Amniotic epithelial cell (primary cell): ENCODE measurements at regions not wholly inside any gene's neighbourhood (a gene's known extent, or its start where the extent isn't known, plus 50 kb on each side); places are given as distances from the start of the nearest gene placed in this dataset.
A peak's percentile ranks its signal among the peaks of the same experiment; 100 is the strongest.
"Not testable (repeated sequence)": the region's sequence is repeated elsewhere in the genome, so short reads cannot be mapped to it uniquely, and the experiment has no call there.

Experiments
- DNase-seq: peaks from one replicate; pipeline ENCODE4 v3.0.0-alpha.2; 2010; ENCODE audit warnings: low read depth

DNA sequence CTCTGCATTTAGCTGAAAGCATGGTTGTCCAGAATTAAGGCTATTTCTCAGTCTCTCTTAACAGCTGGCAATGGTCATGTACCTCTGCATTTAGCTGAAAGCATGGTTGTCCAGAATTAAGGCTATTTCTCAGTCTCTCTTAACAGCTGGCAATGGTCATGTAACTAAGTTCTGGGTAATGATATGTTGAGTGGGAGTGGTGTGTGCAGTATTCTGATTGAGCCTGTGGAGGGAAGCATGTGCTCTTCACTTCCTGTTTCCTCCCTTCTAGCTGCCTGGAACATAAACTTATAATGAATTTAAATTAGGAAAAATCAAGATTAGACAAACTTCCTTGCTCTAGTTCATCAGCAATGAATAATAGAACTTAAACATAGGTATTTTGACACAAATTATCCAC lies 168.5 kb downstream of the MBL2 start:
- DNase-seq = not testable (repeated sequence)

DNA sequence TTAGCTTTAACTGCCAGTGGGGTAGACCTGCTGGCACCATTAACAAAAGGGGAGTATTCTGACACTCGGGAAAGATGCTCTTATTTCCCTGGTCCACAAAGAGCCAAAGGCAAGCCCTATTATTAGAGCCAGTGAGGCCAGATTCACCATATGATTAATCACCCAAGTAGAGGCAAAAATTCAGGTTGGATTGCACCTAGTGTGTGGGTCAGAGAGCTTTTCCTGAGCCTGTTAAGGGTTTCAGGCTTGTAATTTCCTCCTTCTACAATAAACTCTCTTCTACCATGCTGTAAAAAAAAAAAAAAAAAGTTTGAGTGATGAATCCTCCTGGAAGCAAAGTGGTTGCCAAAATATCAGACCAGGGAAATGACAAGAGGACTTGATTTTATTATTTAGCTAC lies 163.5 kb downstream of the MBL2 start:
- no peak for DNase-seq

DNA sequence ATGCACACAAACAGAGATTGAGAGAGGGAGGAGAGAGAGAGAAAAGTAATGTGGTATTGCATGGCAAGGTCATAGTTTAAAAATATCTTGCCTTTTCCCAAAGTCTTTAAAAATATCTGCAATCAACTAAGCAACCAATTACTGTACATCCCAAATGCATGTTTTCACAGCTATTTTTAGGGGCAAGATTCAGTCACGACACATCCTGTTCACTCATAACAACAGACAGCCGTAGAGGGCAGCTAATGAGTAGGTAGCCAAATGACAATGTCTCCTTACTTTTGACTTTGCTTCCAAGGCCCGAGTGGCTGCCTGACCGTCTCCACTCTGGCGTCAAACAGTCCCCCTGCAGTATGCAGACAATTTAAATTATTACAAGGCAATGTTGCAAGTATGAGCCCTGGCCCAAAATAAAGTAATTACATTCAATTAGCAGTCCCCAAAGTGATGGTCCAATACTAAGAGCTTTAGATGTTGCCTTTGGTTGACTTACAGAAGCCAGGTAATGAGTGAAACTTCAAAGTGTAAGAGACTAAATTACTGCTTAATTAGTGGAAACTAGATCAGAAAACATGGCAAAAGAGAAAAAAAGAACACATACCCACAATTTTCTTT lies 162.9 kb downstream of the MBL2 start:
- DNase-seq = no peak

DNA sequence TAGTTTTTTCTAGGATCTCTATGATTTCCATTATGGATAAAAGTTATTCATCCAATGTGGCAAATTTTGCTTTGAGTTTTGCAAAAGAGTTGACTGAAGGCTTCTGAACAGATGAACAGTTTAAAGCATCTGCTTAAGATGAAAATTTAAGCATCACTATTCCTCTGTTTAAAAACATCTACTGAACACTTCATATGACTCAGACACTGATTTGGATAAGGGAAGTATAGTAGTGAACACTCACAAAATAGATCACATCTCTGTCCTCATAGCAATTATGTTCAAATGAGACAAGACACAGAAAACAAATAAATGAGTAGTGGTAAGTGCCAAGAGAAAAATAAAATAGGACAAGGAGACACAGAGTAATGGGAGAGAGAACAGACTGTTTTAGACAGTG lies 157.3 kb downstream of the MBL2 start:
- DNase-seq = no peak

DNA sequence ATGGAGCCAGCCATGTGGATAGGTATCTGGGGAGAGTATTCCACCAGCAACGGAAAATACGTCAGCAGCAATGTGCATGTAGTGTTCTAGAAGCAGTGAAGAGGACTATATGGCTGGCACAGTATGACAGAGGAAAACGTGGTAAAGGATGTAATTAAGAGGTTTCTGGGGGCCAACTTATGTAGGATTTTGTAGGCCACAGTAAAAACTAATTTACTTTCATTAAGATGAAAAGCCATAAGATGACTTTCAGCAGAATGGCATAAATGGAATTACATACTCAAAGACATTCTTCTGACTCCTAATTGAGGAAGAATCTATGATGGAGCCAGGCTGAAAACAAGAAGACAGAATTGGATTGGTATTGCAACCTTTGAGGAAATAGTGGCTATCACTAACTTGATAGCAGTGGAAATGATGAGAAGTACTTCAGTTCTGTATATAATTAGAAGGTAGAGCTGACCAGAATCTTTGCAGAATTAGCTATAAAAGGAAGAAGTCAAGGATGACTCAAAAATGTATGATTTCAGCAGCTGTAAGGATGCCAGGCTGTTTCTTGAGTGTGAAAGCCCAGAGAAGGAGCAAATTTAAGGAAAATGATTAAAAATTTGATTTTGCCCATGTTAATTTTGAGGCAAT lies 156.7 kb downstream of the MBL2 start:
- DNase-seq = no peak

DNA sequence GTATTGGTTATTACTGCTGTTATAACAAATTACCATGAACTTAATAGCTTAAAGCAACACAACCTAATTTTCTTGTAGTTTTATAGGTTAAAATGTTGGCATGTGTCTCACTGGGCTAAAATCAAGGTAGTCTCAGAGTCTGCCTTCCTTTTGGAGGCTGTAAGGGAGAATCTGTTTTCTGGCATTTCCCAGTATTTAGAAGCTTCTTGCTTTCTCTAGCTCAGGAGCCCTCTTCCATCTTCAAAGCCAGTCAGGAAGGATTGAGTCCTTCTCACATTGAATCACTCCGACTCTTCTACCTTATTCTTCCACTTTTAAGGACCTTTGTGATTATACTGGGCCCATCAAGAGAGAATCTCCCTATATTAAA lies 156.2 kb downstream of the MBL2 start:
- DNase-seq = no peak

DNA sequence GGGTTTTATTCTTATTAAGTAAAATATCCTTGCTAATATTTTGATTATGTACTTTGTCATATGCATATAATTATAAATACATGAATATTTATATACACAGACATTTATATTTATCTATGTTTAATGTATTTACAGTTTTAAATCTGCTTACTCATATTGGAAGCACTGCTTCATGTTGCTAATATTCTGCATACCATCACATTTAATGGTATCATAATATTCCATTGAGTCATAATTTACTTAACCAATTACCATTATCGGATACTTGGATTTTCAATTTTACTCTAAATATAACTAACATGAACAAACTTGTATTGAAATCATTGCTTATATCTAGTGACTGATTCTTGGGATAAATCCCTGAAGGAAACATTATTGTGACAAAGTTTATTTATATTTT lies 155.2 kb downstream of the MBL2 start:
- DNase-seq = no peak

DNA sequence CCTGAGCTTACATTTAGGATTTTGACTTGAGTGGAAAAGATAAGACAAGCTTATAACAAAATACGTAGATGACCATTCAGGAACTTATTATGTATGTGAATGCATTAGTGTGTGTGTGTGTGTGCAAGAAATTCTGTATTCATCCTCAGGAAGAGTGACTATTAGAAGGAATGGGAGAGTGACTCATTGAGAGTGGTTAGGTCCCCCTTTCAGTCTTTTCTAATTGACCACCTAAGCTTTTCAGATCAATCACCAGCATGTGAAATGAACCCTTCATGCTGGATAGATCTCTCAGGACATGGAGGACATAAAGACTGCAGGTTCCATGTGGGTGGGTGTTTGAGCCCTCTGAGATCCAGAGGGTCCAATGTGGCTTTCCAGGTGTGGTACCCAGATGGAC lies 153.5 kb downstream of the MBL2 start:
- no peak for DNase-seq

DNA sequence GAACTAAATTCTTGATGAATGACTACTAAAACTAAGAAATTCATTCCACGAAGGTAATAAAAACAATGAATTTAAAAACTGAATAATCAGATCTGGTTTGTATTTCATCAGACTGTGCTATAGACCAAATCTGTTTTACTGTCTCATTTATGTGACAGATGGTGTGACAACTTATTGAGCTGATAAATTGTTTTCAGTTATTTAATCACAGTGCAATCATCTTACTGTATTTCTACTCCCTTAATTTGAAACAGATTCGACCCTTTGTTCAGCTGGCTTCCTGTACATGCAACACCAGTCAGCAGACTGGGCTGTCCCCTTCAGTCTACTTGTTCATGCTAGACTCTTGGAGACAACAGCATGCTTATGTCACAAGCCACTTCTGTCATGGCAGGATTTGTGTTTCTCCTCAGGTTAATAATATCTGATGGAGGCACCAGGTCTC lies 150.9 kb downstream of the MBL2 start:
- no peak for DNase-seq

DNA sequence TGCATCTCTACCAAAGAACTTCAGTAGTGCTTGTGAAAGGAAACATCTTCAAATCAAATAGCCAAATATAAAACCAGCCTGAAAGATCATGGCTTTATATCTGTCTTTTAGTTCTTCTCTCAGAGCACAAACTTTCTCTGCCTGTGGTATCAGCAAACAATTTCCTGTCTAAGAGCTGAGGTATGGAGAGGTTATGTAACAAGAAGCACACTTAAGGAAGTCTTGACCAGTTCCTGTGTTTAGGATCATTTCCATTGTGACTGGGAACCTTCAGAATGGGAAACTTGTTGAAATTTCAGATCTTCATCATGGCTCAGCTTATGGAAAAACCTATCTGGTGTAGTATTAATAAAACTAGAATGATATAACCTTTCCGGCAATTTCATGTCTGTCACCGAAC lies 148.8 kb downstream of the MBL2 start:
- DNase-seq = peak; percentile 11

DNA sequence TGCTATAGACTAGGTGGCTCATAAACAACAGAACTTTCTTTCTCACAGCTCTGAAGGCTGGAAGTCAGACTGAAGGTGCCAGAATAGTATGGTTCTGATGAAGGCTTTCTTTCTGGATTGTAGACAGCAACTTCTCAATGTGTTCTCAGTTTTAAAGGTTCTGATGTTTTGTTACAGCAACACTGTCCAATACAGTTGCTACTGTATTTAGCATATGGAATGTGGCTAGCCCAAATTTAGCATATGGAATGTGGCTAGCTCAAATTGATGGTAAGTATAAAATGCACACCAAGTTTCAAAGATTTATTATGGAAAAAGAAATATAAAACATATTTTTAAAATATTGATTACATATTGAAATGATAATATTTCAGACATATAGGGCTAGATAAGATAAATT lies 145.3 kb downstream of the MBL2 start:
- no peak for DNase-seq

DNA sequence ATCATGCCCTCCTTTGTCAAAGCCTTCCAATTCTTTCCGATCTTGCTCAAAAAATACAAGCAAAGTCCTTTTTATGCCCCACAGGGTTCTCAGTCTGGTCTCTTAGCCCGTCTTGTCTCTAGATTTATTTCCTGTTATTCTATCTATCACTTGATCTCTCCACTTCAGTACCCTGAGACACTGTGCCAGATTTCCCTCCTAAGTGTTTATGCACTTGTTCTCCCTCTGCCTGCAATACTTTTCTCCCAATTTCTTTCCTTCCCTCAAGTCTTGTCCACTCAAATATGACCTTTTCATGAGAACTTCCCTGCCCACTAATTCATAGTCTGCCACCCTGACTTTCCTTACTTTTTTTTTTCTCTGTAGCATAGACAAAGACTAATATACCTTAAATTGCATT lies 141.4 kb downstream of the MBL2 start:
- no peak for DNase-seq

DNA sequence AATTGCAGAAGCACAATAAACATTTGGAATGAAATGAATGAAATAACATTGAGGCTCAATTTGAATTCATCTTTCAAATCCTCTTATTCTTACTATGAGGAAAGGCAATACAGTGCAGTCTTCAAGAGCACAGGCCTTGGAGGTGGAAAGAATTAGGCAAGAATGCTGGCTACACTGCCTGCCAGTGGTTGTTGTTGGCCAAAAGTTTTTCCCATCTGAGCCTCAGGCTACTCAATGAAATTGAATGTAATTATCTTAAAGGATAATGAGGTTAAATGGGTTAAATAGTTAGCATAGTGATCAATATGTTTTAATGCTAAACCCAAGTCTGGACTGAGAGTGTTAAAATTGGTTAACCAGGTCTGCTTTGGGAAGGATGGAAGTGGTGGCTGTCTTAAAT lies 140.9 kb downstream of the MBL2 start:
- DNase-seq = no peak

DNA sequence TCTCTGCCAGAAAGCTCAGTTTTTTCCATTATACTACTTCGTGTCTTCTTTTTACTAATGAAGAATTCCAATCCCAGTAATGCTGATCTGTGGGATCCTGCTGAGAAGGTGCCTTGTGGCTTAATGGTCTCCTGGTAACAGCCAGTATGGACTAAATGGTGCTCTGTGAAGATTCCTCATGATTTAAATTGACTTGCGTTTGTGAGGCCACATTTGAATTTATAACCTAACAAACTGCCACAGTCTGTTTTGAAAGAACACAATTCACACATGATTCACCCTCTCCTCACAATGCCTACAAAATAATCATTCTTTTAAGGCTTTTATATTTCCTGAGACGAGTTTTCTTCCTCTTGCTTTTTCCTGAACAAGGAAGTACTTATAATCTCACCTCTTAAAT lies 140.0 kb downstream of the MBL2 start:
- no peak for DNase-seq

DNA sequence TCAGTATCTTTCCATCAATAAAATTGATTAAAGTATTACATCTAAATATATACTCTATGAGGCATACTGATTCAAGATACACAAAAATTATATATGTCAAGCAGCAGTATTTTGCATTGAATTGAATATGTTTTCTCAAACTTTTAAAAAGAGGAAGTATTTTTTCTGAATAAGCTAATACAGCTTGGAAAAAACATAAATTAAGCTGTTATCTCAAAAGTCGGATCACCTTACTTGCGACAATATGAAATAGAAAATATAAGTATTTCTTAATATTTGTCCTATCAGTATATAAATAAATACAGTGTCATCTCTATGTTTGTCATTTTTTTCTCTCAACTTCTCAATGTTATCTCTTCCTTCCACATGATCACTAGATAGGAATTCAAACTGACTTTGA lies 139.3 kb downstream of the MBL2 start:
- DNase-seq = no peak

DNA sequence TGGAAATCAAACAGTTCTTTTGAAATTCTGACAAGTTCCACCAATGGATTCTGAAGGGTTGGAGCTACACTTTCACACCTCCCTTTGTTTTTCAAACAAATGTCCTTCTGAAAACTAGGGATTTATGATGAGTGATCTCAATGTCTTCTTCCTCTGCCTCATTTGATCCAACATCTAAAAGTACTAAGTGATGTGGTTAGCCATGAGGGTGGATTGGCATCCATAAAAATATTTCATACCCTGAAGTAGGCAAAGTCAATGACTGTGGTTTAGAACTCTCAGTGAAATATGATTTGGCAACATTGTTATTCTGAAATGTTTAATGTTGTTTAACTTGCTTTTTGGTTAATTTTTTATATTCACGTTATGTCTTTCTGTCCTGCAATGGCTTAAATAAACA lies 136.9 kb downstream of the MBL2 start:
- DNase-seq = peak; percentile 23

DNA sequence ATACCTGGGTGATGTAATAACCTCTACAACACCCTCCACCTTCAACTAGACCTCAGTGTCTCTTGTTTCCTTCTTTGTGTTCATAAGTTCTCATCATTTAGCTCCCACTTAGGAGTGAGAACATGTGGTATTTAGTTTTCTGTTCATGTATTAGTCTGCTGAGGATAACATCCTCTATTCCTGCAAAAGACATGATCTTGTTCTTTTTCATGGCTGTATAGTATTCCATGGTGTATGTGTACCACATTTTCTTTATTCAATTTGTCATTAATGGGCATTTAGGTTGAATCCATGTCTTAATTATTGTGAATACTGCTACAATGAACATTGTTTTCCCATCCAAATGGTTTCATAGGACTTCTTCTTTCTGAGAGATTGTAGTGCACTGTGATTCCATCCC lies 135.7 kb downstream of the MBL2 start:
- no peak for DNase-seq

DNA sequence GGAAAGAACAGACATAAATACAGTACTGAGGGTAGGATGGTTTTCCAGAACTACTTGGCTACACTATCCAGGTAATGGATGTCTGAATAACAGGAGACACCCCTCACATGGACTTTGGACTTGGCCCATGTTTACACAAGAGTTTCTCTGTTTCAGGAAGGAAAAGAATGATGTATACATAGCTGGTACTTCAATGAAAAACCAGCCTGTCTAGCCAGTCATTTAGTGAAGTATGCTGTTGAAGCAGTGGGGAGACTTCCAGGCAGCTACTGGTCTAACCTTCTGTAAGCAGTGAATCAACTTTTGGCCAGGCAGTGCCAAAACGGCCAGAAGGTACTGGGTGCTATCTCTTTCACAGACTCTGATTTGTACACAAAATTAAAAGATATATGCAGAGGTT lies 135.0 kb downstream of the MBL2 start:
- DNase-seq = no peak

DNA sequence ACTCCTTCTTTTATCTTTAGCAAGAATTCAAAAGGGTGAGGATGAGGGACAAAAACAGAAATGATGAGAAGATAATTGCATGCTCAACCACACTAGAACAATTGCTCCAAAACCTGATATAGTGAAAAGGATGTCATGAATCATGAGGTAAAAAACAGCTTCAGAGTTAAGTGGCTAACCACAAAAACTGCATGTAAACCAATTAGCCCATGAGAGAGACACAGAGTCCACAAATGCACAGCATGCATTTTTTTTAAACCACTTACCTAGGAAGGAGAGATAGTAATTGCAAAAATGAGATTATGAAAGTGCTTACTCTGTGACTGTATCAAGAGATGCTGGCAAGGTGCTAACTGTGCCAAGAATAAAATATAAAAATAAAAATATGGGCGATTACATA lies 132.9 kb downstream of the MBL2 start:
- DNase-seq = peak; percentile 75

DNA sequence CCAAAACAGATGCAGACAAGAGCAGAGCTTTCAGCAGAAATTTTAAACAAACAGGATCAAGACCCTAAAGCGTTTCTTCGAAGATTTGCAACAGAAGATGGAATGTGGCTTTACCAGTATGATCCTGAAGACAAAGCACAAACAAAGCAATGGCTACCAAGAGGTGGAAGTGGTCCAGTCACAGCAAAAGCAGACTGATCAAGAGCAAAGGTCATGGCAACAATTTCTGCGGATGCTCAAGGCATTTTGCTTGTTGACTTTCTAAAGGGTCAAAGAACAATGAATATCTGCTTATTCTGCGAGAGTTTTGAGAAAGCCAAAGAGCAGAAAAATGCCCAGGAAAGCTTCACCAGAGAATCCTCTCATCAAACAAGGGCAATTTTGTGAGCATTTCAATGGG lies 130.4 kb downstream of the MBL2 start:
- no peak for DNase-seq

DNA sequence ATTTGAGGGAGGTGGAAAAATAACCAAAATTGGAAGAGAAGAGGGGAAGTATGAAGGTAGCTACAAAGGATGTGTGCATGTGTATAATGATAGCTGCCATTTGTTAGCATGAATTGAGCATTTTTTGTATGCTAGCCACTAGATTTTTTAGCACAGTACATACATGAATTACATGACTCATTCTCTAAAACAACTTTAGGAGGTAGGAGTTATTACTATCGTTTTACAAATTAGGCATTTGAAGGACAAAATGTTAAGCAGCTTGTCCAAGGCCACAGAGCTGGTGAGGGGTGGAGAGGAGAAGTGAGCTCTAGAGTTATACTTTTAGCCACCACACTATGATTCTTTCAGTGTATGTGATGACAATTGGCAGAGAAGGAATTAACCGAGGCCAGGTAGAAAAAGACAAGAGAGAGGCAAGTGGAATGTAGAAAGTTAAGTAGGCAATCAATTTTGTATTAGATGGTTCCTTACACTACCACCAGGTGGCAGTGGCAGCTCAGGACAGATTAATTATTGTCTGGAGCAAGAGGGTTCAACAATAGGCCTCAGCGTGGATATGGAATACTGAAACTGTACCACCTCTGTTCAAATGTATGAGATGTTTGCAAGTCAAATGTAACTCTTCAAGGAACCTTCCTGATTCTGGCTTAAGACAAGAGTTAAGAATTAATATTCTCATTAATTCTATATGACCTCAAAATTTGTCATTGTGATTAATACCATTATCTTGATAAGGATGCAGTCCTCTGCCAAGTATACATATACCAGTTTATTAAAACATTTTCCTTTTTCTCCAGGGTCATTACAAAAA lies 128.0 kb downstream of the MBL2 start:
- DNase-seq = peak; percentile 50

DNA sequence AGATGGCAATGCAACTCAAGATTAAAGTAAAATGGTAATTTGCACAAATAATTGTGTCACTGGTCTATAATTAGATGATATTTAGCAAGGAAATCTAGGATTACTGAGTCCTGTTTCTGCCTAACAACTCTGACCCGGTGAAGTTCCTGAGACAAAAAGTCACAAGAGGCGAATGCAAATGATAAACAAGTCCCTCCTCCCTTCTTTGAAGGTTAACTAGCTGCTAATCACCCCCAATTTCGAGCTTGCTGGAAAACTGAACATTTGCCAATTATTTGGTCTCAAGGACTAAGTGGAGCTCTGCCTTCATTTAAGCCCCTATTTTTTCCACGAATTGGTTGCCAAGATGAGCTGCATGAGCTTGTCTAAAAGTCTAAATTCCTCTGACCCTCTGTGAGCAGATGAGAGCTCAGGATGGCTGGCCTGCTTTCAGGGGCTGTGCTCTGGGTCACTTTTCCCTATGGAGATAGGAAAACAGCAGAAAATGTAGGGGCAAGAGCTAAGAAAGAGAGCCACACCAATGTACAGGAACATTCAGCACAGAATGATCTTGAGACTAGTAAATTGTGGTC lies 127.3 kb downstream of the MBL2 start:
- no peak for DNase-seq

DNA sequence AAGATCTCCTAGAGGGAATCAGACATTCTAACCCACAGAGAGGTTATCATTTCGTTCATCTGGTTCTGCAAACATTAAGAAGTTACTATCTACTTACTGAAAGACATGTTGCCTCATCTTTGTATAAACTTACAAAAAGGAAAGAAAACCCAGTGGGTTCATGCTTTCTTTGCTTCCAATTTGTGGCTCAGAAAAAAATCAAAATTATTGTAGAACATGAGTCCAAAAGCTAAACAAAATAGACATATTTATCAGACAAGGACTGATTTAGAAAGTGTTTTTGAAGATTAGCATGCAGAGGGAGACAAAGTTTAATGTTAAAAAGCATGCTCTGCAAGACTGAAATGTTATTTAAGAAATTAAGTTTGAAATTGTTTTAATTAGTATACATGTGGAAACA lies 123.1 kb downstream of the MBL2 start:
- DNase-seq = no peak
